HEK293T (cell line): ENCODE measurements at regions not wholly inside any gene's neighbourhood (a gene's known extent, or its start where the extent isn't known, plus 50 kb on each side); places are given as distances from the start of the nearest gene placed in this dataset.

ENCODE experiments used
- ARNT ChIP-seq: fragments of 450-650 bp; IDR thresholded peaks from 2 replicates; pipeline ENCODE4 v1.6.1; 2017; ENCODE audit warnings: mild to moderate bottlenecking
- BHLHE40 ChIP-seq: fragments of 450-650 bp; IDR thresholded peaks from 2 replicates; pipeline ENCODE4 v1.6.1; 2016; ENCODE audit warnings: mild to moderate bottlenecking, moderate library complexity, borderline replicate concordance
- FOXA1 ChIP-seq: fragments of 450-650 bp; IDR thresholded peaks from 2 replicates; pipeline ENCODE4 v1.6.1; 2016; ENCODE audit warnings: mild to moderate bottlenecking
- FOXK2 ChIP-seq: fragments of 450-650 bp; IDR thresholded peaks from 2 replicates; pipeline ENCODE4 v1.6.1; 2016; ENCODE audit warnings: mild to moderate bottlenecking
- FOXM1 ChIP-seq: fragments of 450-650 bp; IDR thresholded peaks from 2 replicates; pipeline ENCODE4 v1.6.1; 2017; ENCODE audit warnings: mild to moderate bottlenecking, borderline replicate concordance
- HDGF ChIP-seq: fragments of 450-650 bp; IDR thresholded peaks from 2 replicates; pipeline ENCODE4 v1.6.1; 2017; ENCODE audit warnings: antibody characterized with exemption, borderline replicate concordance
- LEF1 ChIP-seq: fragments of 450-650 bp; IDR thresholded peaks from 2 replicates; pipeline ENCODE4 v1.6.1; 2017; ENCODE audit warnings: mild to moderate bottlenecking, borderline replicate concordance
- NFRKB ChIP-seq: fragments of 450-650 bp; IDR thresholded peaks from 2 replicates; pipeline ENCODE4 v1.6.1; 2016; ENCODE audit warnings: mild to moderate bottlenecking, moderate library complexity
- SP1 ChIP-seq: fragments of 450-650 bp; IDR thresholded peaks from 2 replicates; pipeline ENCODE4 v1.6.1; 2017
- SUZ12 ChIP-seq: fragments of 450-650 bp; IDR thresholded peaks from 2 replicates; pipeline ENCODE4 v1.6.1; 2016; ENCODE audit warnings: mild to moderate bottlenecking
- TARDBP ChIP-seq: fragments of 450-650 bp; IDR thresholded peaks from 2 replicates; pipeline ENCODE4 v1.6.1; 2016
- ZNF384 ChIP-seq: fragments of 450-650 bp; IDR thresholded peaks from 2 replicates; pipeline ENCODE4 v1.6.1; 2016
- TF ChIP-seq, protein P1 (sequence below): fragments of 450-650 bp; IDR thresholded peaks from 2 replicates; pipeline ENCODE4 v1.6.1; 2016

DNA sequence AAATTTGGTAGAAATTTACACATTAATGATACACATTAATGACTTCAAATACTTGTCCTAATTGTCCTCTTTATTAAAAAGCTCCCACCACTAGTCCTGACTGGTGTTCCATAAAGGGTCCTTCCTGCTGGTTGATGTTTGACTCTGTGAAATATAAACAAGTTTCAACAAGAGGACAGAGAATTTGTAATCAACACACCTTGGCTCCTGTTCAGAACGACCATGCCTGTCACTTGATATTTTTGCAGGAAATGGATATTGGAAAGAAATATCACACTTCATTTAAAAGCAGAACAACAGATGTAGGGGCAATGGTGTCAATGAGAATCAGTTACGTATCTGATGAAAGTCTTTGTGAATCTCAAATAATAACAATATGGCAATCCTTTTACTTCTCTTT, 211.7 kb downstream of the ENC1 start:
- TF ChIP-seq FOXM1 (no peak), NFRKB (no peak), LEF1 (no peak), SP1 (no peak), ARNT (no peak), BHLHE40 (no peak), TARDBP (no peak), SUZ12 (no peak), HDGF (no peak), ZNF384 (no peak), FOXA1 (no peak), FOXK2 (no peak)
- TF ChIP-seq, protein P1, sequence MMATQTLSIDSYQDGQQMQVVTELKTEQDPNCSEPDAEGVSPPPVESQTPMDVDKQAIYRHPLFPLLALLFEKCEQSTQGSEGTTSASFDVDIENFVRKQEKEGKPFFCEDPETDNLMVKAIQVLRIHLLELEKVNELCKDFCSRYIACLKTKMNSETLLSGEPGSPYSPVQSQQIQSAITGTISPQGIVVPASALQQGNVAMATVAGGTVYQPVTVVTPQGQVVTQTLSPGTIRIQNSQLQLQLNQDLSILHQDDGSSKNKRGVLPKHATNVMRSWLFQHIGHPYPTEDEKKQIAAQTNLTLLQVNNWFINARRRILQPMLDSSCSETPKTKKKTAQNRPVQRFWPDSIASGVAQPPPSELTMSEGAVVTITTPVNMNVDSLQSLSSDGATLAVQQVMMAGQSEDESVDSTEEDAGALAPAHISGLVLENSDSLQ = no peak
